HL-60 (cell line): ENCODE measurements at regions not wholly inside any gene's neighbourhood (a gene's known extent, or its start where the extent isn't known, plus 50 kb on each side); places are given as distances from the start of the nearest gene placed in this dataset.

ENCODE experiments used
- DNase-seq, 2 experiments: peaks; one replicate each; pipeline ENCODE4 v3.0.0-alpha.2; 2010 to 2020; ENCODE audit warnings: low read depth in 1 of 2, low spot score in 1 of 2
- H3K27ac ChIP-seq: fragments of 250-450 bp; sonication (Bioruptor Pico); replicated peaks from 2 replicates; pipeline ENCODE4 v1.5.1; 2020; ENCODE audit warnings: mild to moderate bottlenecking, moderate library complexity
- H3K27me3 ChIP-seq: fragments of 250-450 bp; sonication (Bioruptor Pico); 2 replicates; pipeline ENCODE4 v1.5.1; 2021; ENCODE audit warnings: mild to moderate bottlenecking, moderate library complexity; ENCODE audit not compliant: insufficient read depth, poor library complexity, severe bottlenecking
- H3K4me3 ChIP-seq: replicated peaks from 2 replicates; pipeline ENCODE4 v1.5.1; 2011; ENCODE audit warnings: mild to moderate bottlenecking, control low read depth, low read length; ENCODE audit not compliant: insufficient read depth
- GABPA ChIP-seq: IDR thresholded peaks from 2 replicates; pipeline ENCODE4 v1.6.1; 2012; ENCODE audit warnings: low read depth
- POLR2AphosphoS5 ChIP-seq: IDR thresholded peaks from 2 replicates; pipeline ENCODE4 v1.6.1; 2012; ENCODE audit warnings: low read depth
- REST ChIP-seq: IDR thresholded peaks from 2 replicates; pipeline ENCODE4 v1.6.1; 2012; ENCODE audit warnings: low read depth; ENCODE audit not compliant: insufficient replicate concordance
- SPI1 ChIP-seq: IDR thresholded peaks from 2 replicates; pipeline ENCODE4 v1.6.1; 2012; ENCODE audit warnings: low read depth, mild to moderate bottlenecking, borderline replicate concordance
- TF ChIP-seq, protein P1 (sequence below): IDR thresholded peaks from one replicate; pipeline ENCODE4 v1.5.1; 2011; ENCODE audit warnings: low read length, control low read depth, inconsistent platforms; ENCODE audit not compliant: insufficient read depth

DNA sequence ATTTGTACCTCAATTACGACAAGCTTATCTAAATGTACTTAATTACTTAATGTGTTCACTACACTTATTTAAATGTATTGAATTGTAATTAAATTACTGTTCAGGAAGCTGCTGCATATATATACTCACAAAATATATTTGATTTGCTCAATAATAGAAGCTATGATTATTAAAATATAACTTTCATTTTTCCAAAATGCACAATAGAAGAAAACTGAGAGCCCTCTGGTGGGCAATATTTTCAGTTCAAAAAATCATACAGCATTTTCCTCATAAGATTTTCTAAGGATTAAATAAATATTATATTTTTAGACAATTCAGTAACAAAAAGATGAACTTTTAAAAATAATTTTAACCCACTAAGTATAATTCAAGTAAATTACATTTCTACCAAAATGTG, 217.3 kb downstream of the DKK2 start:
- no peaks in the 10 kb centered on the region for H3K27me3 ChIP-seq
- no peak for TF ChIP-seq GABPA
- no peak for TF ChIP-seq POLR2AphosphoS5
- TF ChIP-seq, protein P1, sequence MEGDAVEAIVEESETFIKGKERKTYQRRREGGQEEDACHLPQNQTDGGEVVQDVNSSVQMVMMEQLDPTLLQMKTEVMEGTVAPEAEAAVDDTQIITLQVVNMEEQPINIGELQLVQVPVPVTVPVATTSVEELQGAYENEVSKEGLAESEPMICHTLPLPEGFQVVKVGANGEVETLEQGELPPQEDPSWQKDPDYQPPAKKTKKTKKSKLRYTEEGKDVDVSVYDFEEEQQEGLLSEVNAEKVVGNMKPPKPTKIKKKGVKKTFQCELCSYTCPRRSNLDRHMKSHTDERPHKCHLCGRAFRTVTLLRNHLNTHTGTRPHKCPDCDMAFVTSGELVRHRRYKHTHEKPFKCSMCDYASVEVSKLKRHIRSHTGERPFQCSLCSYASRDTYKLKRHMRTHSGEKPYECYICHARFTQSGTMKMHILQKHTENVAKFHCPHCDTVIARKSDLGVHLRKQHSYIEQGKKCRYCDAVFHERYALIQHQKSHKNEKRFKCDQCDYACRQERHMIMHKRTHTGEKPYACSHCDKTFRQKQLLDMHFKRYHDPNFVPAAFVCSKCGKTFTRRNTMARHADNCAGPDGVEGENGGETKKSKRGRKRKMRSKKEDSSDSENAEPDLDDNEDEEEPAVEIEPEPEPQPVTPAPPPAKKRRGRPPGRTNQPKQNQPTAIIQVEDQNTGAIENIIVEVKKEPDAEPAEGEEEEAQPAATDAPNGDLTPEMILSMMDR: no peak
- TF ChIP-seq SPI1: no peak
- no peak for TF ChIP-seq REST
- no peak overlapping the region for H3K4me3 ChIP-seq
- no peak for DNase-seq
- no peak overlapping the region for H3K27ac ChIP-seq

GRCh38 chr4:106816496-106816895, 219.6 kb downstream of the DKK2 start:
- H3K27me3 ChIP-seq: no peaks in the 10 kb centered on the region
- H3K4me3 ChIP-seq: no peak overlapping the region
- H3K27ac ChIP-seq: no peak overlapping the region
- TF ChIP-seq SPI1 (no peak), REST (no peak), POLR2AphosphoS5 (no peak), GABPA (no peak)
- TF ChIP-seq, protein P1: no peak
- no peak for DNase-seq

- Histone ChIP-seq H3K27ac (no peak overlapping the region), H3K27me3 (no peaks in the 10 kb centered on the region), H3K4me3 (no peak overlapping the region)
- no peak for DNase-seq
- TF ChIP-seq POLR2AphosphoS5: no peak
- TF ChIP-seq, protein P1: no peak
- TF ChIP-seq REST: no peak
- TF ChIP-seq SPI1: no peak
- no peak for TF ChIP-seq GABPA
These were observed 226.0 kb downstream of the DKK2 start for GRCh38 chr4:106810122-106810521.
